Endothelial cell of umbilical vein (primary cell): ENCODE measurements at regions not wholly inside any gene's neighbourhood (a gene's known extent, or its start where the extent isn't known, plus 50 kb on each side); places are given as distances from the start of the nearest gene placed in this dataset.

ENCODE experiments used
- EZH2 ChIP-seq: IDR thresholded peaks from 2 replicates; pipeline ENCODE4 v1.6.1; 2012; ENCODE audit warnings: borderline replicate concordance, low read depth, mild to moderate bottlenecking, moderate library complexity, low read length, inconsistent platforms; ENCODE audit not compliant: severe bottlenecking
- JUN ChIP-seq: IDR thresholded peaks from 2 replicates; pipeline ENCODE4 v1.6.1; 2011; ENCODE audit warnings: borderline replicate concordance, low read depth; ENCODE audit not compliant: insufficient read length, insufficient read depth
- MYC ChIP-seq: IDR thresholded peaks from one replicate; pipeline ENCODE4 v1.6.1; 2011; ENCODE audit warnings: mild to moderate bottlenecking, low read depth, low read length
- POLR2A ChIP-seq: IDR thresholded peaks from 2 replicates; pipeline ENCODE4 v1.6.1; 2012; ENCODE audit warnings: low read depth, mild to moderate bottlenecking, control low read depth, low read length
- TF ChIP-seq, protein P1 (sequence below), 2 donors: IDR thresholded peaks; 1 replicate in 1 of 2; 2 replicates in 1 of 2; pipeline ENCODE4 v1.5.1; 2011; ENCODE audit warnings: low read length in 2 of 2, mild to moderate bottlenecking in 2 of 2, moderate library complexity in 2 of 2, control low read depth in 1 of 2, inconsistent platforms in 1 of 2, low read depth in 1 of 2; ENCODE audit not compliant: insufficient read depth in 1 of 2; ENCODE audit errors: extremely low read depth in 1 of 2

DNA sequence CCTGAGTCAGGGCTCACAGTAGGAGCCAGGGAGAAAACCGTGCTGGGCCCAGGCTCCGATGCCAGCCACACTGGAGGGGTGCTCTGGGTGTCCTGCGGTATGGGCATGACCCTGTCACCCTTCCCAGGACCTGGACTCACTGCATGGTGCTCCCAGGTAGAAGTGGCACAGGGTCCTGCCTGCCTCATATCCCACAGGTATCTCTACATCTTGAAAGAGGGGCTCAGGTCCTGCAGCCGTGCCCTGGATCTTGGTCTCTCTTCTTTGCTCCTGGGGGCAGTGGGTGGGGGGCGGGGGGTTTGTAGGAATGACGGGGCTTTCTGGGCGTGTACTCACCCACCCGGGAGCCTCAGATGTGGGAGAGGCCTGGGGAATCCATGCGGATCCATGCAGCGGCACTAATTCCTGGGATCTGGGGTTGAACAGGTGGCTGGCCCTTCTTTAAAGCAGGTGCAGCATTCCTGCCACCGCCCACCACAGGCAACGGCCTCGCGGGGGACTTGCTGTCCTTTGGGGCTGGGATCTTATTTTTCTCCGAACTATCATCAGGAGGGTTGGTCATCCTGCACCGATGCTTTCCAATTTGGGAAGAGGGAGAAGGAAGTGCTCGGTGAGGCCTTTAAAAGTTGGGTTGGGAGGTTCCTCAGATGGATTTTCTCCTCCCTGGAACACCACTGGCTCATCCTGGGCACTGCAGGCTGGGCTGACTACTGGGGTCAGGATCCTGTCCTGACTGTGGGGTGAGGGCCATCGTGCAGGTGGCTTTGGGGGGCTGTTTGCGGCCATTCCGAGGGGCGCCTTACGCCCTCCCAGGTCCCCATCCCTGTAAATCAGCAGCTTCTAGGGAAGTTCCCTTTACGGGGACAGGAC lies 886.4 kb downstream of the BRD1 start:
- TF ChIP-seq, protein P1, sequence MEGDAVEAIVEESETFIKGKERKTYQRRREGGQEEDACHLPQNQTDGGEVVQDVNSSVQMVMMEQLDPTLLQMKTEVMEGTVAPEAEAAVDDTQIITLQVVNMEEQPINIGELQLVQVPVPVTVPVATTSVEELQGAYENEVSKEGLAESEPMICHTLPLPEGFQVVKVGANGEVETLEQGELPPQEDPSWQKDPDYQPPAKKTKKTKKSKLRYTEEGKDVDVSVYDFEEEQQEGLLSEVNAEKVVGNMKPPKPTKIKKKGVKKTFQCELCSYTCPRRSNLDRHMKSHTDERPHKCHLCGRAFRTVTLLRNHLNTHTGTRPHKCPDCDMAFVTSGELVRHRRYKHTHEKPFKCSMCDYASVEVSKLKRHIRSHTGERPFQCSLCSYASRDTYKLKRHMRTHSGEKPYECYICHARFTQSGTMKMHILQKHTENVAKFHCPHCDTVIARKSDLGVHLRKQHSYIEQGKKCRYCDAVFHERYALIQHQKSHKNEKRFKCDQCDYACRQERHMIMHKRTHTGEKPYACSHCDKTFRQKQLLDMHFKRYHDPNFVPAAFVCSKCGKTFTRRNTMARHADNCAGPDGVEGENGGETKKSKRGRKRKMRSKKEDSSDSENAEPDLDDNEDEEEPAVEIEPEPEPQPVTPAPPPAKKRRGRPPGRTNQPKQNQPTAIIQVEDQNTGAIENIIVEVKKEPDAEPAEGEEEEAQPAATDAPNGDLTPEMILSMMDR (IDR thresholded peaks at IDR 0.05; ENCODE audit: extremely low read depth in 1 of 2, insufficient read depth in 1 of 2, low read depth in 1 of 2, low read length in 2 of 2), result no peak
- TF ChIP-seq POLR2A (no peak), EZH2 (no peak), JUN (no peak), MYC (no peak)
